Naive thymus-derived CD4-positive, alpha-beta T cell (primary cell): ENCODE measurements at regions not wholly inside any gene's neighbourhood (a gene's known extent, or its start where the extent isn't known, plus 50 kb on each side); places are given as distances from the start of the nearest gene placed in this dataset.

Experiments
- ATAC-seq: fragments of 150-1000 bp; cut with Tn5 transposase; 2 replicates; pipeline ENCODE4 v1.10.0; 2021; ENCODE audit warnings: mild to moderate bottlenecking, moderate library complexity
- CTCF ChIA-PET: fragments of 350-600 bp; sonication (Branson Sonifier 250); formaldehyde crosslinking; loops from one replicate; lab custom pipeline; 2021; ENCODE audit warnings: antibody characterized with exemption; lab: Charles Lee
- POLR2A ChIA-PET: fragments of 350-600 bp; sonication (Branson Sonifier 250); formaldehyde crosslinking; loops from one replicate; lab custom pipeline; 2021; ENCODE audit warnings: antibody characterized with exemption, inconsistent platforms; lab: Charles Lee
- DNase-seq, 9 donors: peaks; one replicate each; pipeline versions ENCODE4 v3.0.0 to v3.0.0-alpha.2; 2020 to 2022; ENCODE audit warnings: mixed read lengths in 1 of 9
- H3K27ac ChIP-seq: one replicate; pipeline ENCODE4 v1.7.0; 2013; ENCODE audit warnings: mild to moderate bottlenecking, low read depth, low read length, moderate library complexity
- H3K27me3 ChIP-seq, 2 donors: one replicate each; pipeline ENCODE4 v1.7.0; 2013; ENCODE audit warnings: low read length in 2 of 2, mild to moderate bottlenecking in 2 of 2, moderate library complexity in 2 of 2; ENCODE audit not compliant: control insufficient read depth in 2 of 2, insufficient read depth in 2 of 2
- H3K36me3 ChIP-seq, 3 experiments: 1 replicate in 2 of 3; 2 replicates in 1 of 3; pipeline ENCODE4 v1.7.0; 2013; ENCODE audit warnings: low read length in 3 of 3, mild to moderate bottlenecking in 3 of 3, moderate library complexity in 1 of 3; ENCODE audit not compliant: insufficient read depth in 3 of 3, control insufficient read depth in 2 of 3
- H3K4me1 ChIP-seq, 2 donors: one replicate each; pipeline ENCODE4 v1.7.0; 2013; ENCODE audit warnings: low read length in 2 of 2, mild to moderate bottlenecking in 2 of 2, moderate library complexity in 1 of 2; ENCODE audit not compliant: control insufficient read depth in 2 of 2, insufficient read depth in 2 of 2
- H3K4me3 ChIP-seq: 2 replicates; pipeline ENCODE4 v1.7.0; 2013; ENCODE audit warnings: mild to moderate bottlenecking, low read length
- H3K9me3 ChIP-seq, 3 experiments: 1 replicate in 2 of 3; 2 replicates in 1 of 3; pipeline ENCODE4 v1.7.0; 2013; ENCODE audit warnings: low read length in 3 of 3; ENCODE audit not compliant: control insufficient read depth in 2 of 3
- H3K27ac Mint-ChIP-seq, 9 donors: one replicate each; pipeline ENCODE4 v1.8.0; 2020 to 2022; ENCODE audit warnings: mixed read lengths in 9 of 9, mild to moderate bottlenecking in 8 of 9, moderate library complexity in 5 of 9, inconsistent platforms in 2 of 9
- H3K27me3 Mint-ChIP-seq, 5 donors: one replicate each; pipeline ENCODE4 v1.8.0; 2021 to 2022; ENCODE audit warnings: mixed read lengths in 5 of 5, mild to moderate bottlenecking in 1 of 5
- H3K36me3 Mint-ChIP-seq, 5 donors: one replicate each; pipeline ENCODE4 v1.8.0; 2020 to 2022; ENCODE audit warnings: mixed read lengths in 5 of 5, mild to moderate bottlenecking in 3 of 5, inconsistent platforms in 1 of 5
- H3K4me1 Mint-ChIP-seq, 7 donors: one replicate each; pipeline ENCODE4 v1.8.0; 2020 to 2022; ENCODE audit warnings: mixed read lengths in 7 of 7, mild to moderate bottlenecking in 3 of 7, inconsistent platforms in 1 of 7
- H3K4me3 Mint-ChIP-seq, 10 donors: one replicate each; pipeline ENCODE4 v1.8.0; 2020 to 2022; ENCODE audit warnings: mild to moderate bottlenecking in 10 of 10, mixed read lengths in 10 of 10, moderate library complexity in 6 of 10, inconsistent platforms in 2 of 10
- H3K9me3 Mint-ChIP-seq, 11 donors: one replicate each; pipeline ENCODE4 v1.8.0; 2020 to 2022; ENCODE audit warnings: mixed read lengths in 11 of 11, mild to moderate bottlenecking in 4 of 11, inconsistent platforms in 1 of 11, moderate library complexity in 1 of 11
- intact Hi-C, 2 donors: fragments of 100-400 bp; cut with micrococcal nuclease; formaldehyde crosslinking; loops; one replicate each; pipeline ENCODE4 v1.15.1; 2023

DNA sequence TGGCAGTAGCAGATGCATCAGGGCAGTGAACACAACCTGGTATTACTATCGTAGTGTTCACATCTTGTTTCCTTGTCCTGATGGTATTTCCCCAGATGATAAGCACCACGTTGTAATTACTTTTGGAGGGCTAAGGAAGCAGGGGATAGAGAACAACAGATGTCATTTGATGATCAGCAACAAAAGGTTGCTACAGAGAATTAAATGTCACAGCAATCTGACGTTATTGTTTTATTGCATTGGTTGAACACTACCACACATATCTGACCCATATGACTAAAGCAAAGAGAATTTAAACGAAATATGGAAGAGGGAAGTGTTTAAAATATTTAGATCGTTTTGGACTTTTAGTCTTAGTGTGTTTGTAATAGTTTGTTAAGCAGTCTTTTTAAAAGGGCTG is 408.3 kb downstream of the SH3GL2 start:
- H3K27me3 ChIP-seq = no peaks in the 10 kb centered on the region
- ATAC-seq (no peak), DNase-seq (no peak)
- H3K27ac ChIP-seq = no peak overlapping the region
- no peaks in the 10 kb centered on the region for H3K27me3 Mint-ChIP-seq
- H3K9me3 ChIP-seq = no peaks in the 10 kb centered on the region
- no peak overlapping the region for H3K4me3 ChIP-seq
- H3K4me3 Mint-ChIP-seq = no peak overlapping the region
- no peak overlapping the region for H3K27ac Mint-ChIP-seq
- H3K4me1 ChIP-seq = no peaks in the 10 kb centered on the region
- H3K36me3 ChIP-seq = no peaks in the 10 kb centered on the region
- intact Hi-C loops = no loop called here
- POLR2A ChIA-PET = no interaction called here
- H3K4me1 Mint-ChIP-seq = no peaks in the 10 kb centered on the region
- H3K9me3 Mint-ChIP-seq = peaks cover 0 to 5% (median under 1%) of the 10 kb centered on the region in 11 donors
- CTCF ChIA-PET = no interaction called here
- H3K36me3 Mint-ChIP-seq = peaks cover 0 to under 1% (median 0%) of the 10 kb centered on the region in 5 donors

DNA sequence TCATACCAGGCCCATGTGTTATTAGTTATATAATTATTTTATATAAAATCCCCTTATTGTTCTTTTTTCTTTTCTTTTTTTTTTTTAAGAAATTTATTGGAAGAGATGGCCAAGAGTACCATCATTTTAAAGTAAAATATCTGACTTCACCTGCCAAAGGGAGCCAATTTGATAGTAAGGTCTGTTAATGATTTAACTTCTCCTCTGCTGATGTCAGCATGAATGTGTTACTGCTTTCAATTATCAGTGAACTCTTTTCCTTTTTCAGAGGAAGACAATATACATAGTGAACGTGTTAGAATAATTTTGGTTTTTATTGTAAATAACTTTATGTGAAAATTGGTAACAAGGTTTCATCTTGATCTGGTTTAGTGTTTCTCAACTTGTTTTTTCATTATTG is 409.6 kb downstream of the SH3GL2 start:
- no peaks in the 10 kb centered on the region for H3K4me1 ChIP-seq

DNA sequence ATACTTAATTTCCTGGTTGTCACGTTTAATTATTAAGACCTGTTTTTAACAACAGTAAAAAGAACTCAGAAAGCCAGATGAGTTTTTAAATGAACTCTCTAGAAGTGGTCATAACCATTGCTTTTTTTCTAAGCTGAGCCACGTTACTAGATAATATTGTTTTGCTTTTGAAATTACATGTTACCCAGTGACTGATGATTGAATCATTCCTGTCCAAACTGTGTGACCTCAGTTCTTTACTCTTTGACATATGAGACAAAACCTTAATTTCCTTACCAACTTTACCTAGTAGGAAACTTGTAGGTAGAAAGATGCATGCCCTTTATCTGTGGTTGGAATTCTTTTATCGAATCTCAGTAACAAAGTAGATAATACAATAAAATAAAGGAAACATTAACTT is 411.7 kb downstream of the SH3GL2 start:
- Histone ChIP-seq H3K27ac (no peak overlapping the region), H3K4me1 (no peaks in the 10 kb centered on the region), H3K27me3 (no peaks in the 10 kb centered on the region), H3K4me3 (no peak overlapping the region), H3K36me3 (no peaks in the 10 kb centered on the region), H3K9me3 (no peaks in the 10 kb centered on the region)
- H3K4me3 Mint-ChIP-seq = no peak overlapping the region
- H3K27me3 Mint-ChIP-seq = no peaks in the 10 kb centered on the region
- no peaks in the 10 kb centered on the region for H3K36me3 Mint-ChIP-seq
- H3K27ac Mint-ChIP-seq = no peak overlapping the region
- POLR2A ChIA-PET = no interaction called here
- ATAC-seq (no peak), DNase-seq (no peak)
- CTCF ChIA-PET = no interaction called here
- H3K9me3 Mint-ChIP-seq = peaks cover 0 to 5% (median 0%) of the 10 kb centered on the region in 11 donors
- intact Hi-C loops = no loop called here
- H3K4me1 Mint-ChIP-seq = no peaks in the 10 kb centered on the region

More for the DNA sequence above, 409.6 kb downstream of the SH3GL2 start:
- Mint-ChIP-seq H3K4me1 (no peaks in the 10 kb centered on the region), H3K27me3 (no peaks in the 10 kb centered on the region), H3K36me3 (no peaks in the 10 kb centered on the region), H3K9me3 (peaks cover 0 to 5% (median 0%) of the 10 kb centered on the region in 11 donors), H3K4me3 (no peak overlapping the region), H3K27ac (no peak overlapping the region)
- H3K27ac ChIP-seq = no peak overlapping the region
- ATAC-seq = no peak
- H3K4me3 ChIP-seq = no peak overlapping the region
- no peak for DNase-seq
- H3K9me3 ChIP-seq = no peaks in the 10 kb centered on the region
- no peaks in the 10 kb centered on the region for H3K27me3 ChIP-seq
- POLR2A ChIA-PET = no interaction called here
- intact Hi-C loops = no loop called here
- CTCF ChIA-PET = no interaction called here
- H3K36me3 ChIP-seq = no peaks in the 10 kb centered on the region

DNA sequence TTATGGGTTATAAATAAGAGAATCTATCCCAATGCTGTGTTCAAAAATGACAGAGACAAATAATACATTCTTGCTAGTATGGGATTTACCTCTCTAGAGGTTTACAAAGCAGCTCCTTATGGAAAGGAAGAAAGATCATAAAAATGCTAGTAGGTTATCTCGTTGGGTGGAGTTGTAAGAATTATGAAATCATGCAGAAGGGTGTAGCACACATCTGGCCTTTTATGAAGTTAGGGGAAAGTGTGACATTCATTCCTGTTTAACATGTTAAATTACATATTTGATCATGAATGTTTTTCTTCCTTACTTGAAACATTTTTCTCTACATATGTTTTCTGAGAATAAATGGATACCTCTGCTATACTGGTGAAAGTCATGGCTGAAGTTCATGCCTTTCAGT is 414.2 kb downstream of the SH3GL2 start:
- ChIA-PET POLR2A (no interaction called here), CTCF (no interaction called here)
- H3K27me3 Mint-ChIP-seq = no peaks in the 10 kb centered on the region
- Histone ChIP-seq H3K27me3 (no peaks in the 10 kb centered on the region), H3K4me3 (no peak overlapping the region), H3K9me3 (no peaks in the 10 kb centered on the region), H3K36me3 (no peaks in the 10 kb centered on the region), H3K4me1 (no peaks in the 10 kb centered on the region), H3K27ac (no peak overlapping the region)
- no peak overlapping the region for H3K27ac Mint-ChIP-seq
- ATAC-seq (no peak), DNase-seq (no peak)
- no peaks in the 10 kb centered on the region for H3K36me3 Mint-ChIP-seq
- intact Hi-C loops = no loop called here
- H3K9me3 Mint-ChIP-seq = peaks cover 0 to 1% (median 0%) of the 10 kb centered on the region in 11 donors
- H3K4me3 Mint-ChIP-seq = no peak overlapping the region
- no peaks in the 10 kb centered on the region for H3K4me1 Mint-ChIP-seq

DNA sequence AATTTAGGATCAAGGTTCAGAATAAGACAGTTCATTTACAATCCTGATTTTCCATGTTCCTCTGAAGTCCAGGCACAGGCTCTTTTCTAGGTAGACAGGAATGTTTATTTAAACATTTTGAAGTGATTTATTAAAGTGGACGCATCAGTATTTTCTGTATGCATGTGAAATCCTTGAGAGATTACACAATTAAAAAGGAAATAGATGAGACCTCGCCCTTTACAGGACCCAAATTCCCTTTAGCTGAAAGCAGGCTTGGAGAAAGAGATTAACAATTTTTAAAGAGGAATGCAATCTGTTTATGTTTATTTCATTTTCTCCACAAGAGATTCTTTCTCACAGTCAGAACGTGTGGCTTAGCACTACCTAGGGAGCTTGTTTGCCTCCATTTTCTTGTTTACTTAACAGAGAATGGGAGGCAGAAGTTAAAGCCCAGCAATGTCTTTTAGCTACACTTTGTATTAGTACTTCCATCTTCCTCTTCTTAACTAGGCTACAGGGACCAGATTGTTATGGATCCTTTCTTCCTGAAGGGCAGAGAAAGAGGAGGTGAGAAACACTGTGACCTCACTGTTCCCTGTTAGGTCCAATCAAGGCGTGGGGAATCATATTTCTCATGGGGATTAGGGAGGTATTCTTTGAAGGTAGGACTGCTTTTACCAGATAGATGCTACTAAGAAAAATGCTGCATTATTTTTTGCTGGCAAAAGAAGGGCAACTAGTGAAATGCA is 416.0 kb downstream of the SH3GL2 start:
- intact Hi-C loops = no loop called here
- ChIA-PET CTCF (no interaction called here), POLR2A (no interaction called here)
- no peaks in the 10 kb centered on the region for H3K9me3 ChIP-seq
- no peak for ATAC-seq
- no peaks in the 10 kb centered on the region for H3K36me3 Mint-ChIP-seq
- no peaks in the 10 kb centered on the region for H3K27me3 Mint-ChIP-seq
- H3K4me3 ChIP-seq = no peak overlapping the region
- H3K27ac Mint-ChIP-seq = no peak overlapping the region
- no peak overlapping the region for H3K27ac ChIP-seq
- no peaks in the 10 kb centered on the region for H3K27me3 ChIP-seq
- H3K4me1 Mint-ChIP-seq = no peaks in the 10 kb centered on the region
- no peaks in the 10 kb centered on the region for H3K4me1 ChIP-seq
- peaks cover 0 to 4% (median 0%) of the 10 kb centered on the region in 11 donors for H3K9me3 Mint-ChIP-seq
- H3K36me3 ChIP-seq = no peaks in the 10 kb centered on the region
- no peak for DNase-seq
- H3K4me3 Mint-ChIP-seq = no peak overlapping the region

DNA sequence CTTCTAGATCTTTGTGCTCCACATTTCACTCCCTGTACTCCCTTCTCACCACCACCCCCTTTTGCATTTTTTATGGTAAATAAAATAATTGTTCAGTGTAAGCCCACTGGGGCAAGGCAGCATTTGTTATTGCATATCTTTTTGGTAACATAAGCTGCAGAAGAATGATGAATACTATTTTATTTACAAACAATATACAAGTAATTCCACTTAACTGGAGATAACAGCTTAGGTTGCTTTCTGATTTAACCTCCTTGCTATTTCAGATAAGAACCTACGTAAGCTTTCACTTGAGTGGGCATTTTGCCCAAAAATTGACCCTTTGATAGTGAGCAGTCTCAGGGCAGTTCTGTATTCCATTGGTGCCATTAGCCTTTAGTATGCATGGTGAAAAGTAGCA is 417.9 kb downstream of the SH3GL2 start:
- Mint-ChIP-seq H3K27ac (no peak overlapping the region), H3K9me3 (peaks cover 0 to 4% (median 0%) of the 10 kb centered on the region in 11 donors), H3K36me3 (no peaks in the 10 kb centered on the region), H3K4me1 (no peaks in the 10 kb centered on the region), H3K4me3 (no peak overlapping the region), H3K27me3 (no peaks in the 10 kb centered on the region)
- ATAC-seq (no peak), DNase-seq (no peak)
- H3K27ac ChIP-seq = no peak overlapping the region
- H3K27me3 ChIP-seq = no peaks in the 10 kb centered on the region
- H3K4me1 ChIP-seq = no peaks in the 10 kb centered on the region
- ChIA-PET POLR2A (no interaction called here), CTCF (no interaction called here)
- no peaks in the 10 kb centered on the region for H3K36me3 ChIP-seq
- H3K4me3 ChIP-seq = no peak overlapping the region
- H3K9me3 ChIP-seq = no peaks in the 10 kb centered on the region
- intact Hi-C loops = no loop called here

DNA sequence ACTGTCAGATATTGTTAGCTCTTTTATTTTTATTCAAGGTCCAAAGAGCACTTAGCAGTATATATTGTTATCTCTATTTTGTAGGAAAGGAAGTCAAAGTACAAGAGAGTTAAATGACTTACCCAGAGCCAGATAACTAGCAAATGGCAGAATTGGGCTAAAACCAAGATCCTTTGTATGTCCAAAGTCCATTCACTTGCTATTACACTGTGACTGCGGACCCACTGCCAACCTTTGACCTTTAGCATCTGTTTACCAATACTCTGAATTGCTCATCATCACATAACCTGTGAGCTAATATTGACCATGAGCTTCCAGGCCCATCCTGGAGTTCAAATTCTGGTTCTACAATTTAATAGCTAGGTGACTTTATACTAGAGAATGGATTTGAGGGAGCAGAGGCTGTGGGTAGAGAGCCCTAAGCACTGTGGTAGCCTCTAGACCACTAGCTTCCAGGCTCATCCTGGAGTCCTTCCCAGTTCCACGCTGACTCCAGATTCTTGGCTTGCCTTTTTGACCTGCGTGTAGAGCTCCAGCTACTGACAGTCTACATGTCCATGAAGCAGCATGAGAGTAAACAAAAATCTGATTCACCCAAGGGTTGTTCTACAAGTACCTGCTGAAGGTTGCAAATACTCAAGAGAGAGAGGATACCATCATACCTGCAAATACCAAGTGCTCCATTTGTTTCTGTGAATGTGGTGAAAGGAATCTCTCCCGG is 424.0 kb downstream of the SH3GL2 start:
- H3K27ac ChIP-seq = no peak overlapping the region
- H3K4me1 Mint-ChIP-seq = no peaks in the 10 kb centered on the region
- peak; percentile 10 for ATAC-seq
- no peaks in the 10 kb centered on the region for H3K36me3 ChIP-seq
- H3K9me3 ChIP-seq = no peaks in the 10 kb centered on the region
- CTCF ChIA-PET = no interaction called here
- H3K27me3 ChIP-seq = no peaks in the 10 kb centered on the region
- H3K9me3 Mint-ChIP-seq = peaks cover 0 to 13% (median 0%) of the 10 kb centered on the region in 11 donors
- H3K36me3 Mint-ChIP-seq = no peaks in the 10 kb centered on the region
- H3K4me3 ChIP-seq = no peak overlapping the region
- no peak overlapping the region for H3K27ac Mint-ChIP-seq
- no peaks in the 10 kb centered on the region for H3K27me3 Mint-ChIP-seq
- no peaks in the 10 kb centered on the region for H3K4me1 ChIP-seq
- no peak overlapping the region for H3K4me3 Mint-ChIP-seq
- POLR2A ChIA-PET = no interaction called here
- intact Hi-C loops = no loop called here
- DNase-seq = no peak
